ENCODE measurements at regions not wholly inside any gene's neighbourhood (a gene's known extent, or its start where the extent isn't known, plus 50 kb on each side); places are given as distances from the start of the nearest gene placed in this dataset.
A peak's percentile ranks its signal among the peaks of the same experiment; 100 is the strongest.

DNA sequence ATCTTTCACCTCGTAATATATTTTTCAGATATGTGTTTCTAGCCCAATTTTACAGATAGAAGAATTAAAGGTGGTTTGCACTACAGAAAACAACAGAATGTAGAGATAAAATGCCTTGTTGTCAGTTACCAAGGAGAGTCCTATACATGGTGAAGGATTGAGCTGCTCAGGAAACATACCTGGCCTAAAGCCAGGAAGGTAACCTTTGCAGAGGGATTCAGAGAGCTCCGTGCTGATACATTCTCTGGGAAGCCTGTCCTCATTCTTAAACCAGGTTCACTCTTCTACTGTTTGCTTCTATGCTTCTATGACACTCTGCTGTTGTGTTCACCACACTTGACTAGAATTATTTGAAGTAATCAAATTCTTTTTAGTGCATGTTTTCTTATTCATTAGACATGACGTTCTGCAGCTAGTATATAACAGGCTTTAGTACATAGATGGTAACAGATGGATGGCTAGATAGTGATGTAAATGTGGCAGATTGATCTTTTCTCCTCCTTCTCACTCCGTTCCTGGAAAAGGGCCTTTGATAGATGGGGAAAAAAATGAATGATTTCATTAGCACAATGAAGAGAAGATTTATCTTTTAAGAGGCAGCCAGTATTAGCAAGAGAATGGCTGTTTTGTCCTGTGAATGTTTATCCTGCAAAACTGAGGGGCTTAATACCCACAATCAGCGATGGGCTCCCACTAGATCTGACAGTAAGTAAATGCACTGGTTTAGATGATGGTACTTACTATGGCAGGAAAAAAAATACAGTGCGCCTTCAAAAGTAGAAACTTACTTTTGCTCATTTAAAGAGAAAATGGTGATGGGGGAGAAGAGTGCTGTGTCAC is 589.6 kb upstream of the FAM98A start:
- TF ChIP-seq, protein P1, sequence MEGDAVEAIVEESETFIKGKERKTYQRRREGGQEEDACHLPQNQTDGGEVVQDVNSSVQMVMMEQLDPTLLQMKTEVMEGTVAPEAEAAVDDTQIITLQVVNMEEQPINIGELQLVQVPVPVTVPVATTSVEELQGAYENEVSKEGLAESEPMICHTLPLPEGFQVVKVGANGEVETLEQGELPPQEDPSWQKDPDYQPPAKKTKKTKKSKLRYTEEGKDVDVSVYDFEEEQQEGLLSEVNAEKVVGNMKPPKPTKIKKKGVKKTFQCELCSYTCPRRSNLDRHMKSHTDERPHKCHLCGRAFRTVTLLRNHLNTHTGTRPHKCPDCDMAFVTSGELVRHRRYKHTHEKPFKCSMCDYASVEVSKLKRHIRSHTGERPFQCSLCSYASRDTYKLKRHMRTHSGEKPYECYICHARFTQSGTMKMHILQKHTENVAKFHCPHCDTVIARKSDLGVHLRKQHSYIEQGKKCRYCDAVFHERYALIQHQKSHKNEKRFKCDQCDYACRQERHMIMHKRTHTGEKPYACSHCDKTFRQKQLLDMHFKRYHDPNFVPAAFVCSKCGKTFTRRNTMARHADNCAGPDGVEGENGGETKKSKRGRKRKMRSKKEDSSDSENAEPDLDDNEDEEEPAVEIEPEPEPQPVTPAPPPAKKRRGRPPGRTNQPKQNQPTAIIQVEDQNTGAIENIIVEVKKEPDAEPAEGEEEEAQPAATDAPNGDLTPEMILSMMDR (IDR thresholded peaks at IDR 0.05; ENCODE audit: insufficient read depth, low read length, severe bottlenecking) = no peak
- peak; percentile 2 for DNase-seq (ENCODE audit: low read depth)

DNA sequence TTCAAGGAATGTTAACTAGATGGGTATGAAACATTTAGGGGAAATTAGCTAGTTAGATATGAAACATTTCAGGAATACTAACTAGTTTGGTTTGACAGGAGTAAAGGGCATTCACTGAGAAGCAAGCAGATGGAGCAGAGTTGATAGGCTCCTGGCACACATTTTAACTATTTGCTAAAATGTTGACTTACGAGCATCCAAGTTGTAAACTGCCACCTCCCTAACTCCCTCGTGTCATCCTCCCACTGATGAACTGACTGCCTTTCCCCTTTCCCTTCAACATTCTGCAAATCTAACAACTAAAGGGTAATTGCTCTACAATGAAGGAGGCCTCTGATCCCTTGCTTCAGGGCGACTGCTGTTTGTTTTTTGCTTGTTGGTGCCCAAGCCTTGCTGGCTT is 580.4 kb upstream of the FAM98A start:
- DNase-seq (ENCODE audit: low read depth) (no peak), FAIRE-seq (no peak)
- Histone ChIP-seq H3K4me3 (ENCODE audit: low read depth, low read length) (no peak overlapping the region), H3K27me3 (ENCODE audit: control insufficient read depth, insufficient read depth, low read length) (no peaks in the 10 kb centered on the region), H3K36me3 (ENCODE audit: control insufficient read depth, insufficient read depth, low read length) (no peaks in the 10 kb centered on the region)
- TF ChIP-seq, protein P1 (IDR thresholded peaks at IDR 0.05; ENCODE audit: insufficient read depth, low read length, severe bottlenecking) = no peak

More for the DNA sequence above, 589.6 kb upstream of the FAM98A start:
- Histone ChIP-seq H3K27me3 (ENCODE audit: control insufficient read depth, insufficient read depth, low read length) (no peaks in the 10 kb centered on the region), H3K4me3 (ENCODE audit: low read depth, low read length) (no peak overlapping the region), H3K36me3 (ENCODE audit: control insufficient read depth, insufficient read depth, low read length) (no peaks in the 10 kb centered on the region)
- no peak for FAIRE-seq

DNA sequence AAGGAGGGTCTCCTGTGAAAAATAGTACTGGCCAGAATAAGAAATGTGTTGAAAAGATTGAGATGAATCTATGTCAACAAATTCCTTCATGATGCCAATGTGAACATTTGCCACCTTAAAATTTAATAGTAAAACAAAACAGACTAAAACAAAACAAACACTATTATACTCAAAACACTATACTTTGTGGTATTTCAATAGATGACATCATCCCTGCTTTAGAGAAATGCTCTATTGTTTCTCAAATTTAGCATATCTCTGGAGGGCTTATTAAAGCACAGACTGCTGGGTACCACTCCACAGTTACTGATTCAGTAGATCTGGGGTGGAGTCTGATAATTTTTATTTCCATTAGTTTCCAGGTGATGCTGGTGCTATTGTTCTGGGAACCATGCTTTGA is 579.4 kb upstream of the FAM98A start:
- TF ChIP-seq, protein P1 (IDR thresholded peaks at IDR 0.05; ENCODE audit: insufficient read depth, low read length, severe bottlenecking) = no peak
- Histone ChIP-seq H3K36me3 (ENCODE audit: control insufficient read depth, insufficient read depth, low read length) (no peaks in the 10 kb centered on the region), H3K4me3 (ENCODE audit: low read depth, low read length) (no peak overlapping the region), H3K27me3 (ENCODE audit: control insufficient read depth, insufficient read depth, low read length) (no peaks in the 10 kb centered on the region)
- no peak for DNase-seq (ENCODE audit: low read depth)
- no peak for FAIRE-seq

DNA sequence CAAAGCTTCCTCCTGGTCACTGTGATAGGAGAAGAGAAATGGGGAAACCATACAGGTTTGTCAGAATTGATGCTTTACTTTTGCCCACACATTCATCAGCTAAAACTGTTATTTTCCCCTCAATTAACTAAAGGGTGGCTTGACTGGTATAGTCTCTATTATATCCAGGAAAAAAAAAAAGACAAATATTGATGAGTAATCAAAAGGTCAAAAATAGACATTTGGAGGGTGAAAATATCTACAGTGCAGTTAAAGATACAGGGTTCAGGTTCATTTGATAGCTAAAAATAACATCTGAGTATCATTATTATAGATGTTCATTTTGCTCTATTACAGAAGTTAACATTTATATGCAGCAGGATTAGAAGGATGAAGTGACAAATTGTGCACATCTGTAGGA is 577.6 kb upstream of the FAM98A start:
- TF ChIP-seq, protein P1 (IDR thresholded peaks at IDR 0.05; ENCODE audit: insufficient read depth, low read length, severe bottlenecking) = no peak
- H3K4me3 ChIP-seq (ENCODE audit: low read depth, low read length) = no peak overlapping the region
- H3K27me3 ChIP-seq (ENCODE audit: control insufficient read depth, insufficient read depth, low read length) = no peaks in the 10 kb centered on the region
- no peak for DNase-seq (ENCODE audit: low read depth)
- no peaks in the 10 kb centered on the region for H3K36me3 ChIP-seq (ENCODE audit: control insufficient read depth, insufficient read depth, low read length)
- FAIRE-seq = no peak

DNA sequence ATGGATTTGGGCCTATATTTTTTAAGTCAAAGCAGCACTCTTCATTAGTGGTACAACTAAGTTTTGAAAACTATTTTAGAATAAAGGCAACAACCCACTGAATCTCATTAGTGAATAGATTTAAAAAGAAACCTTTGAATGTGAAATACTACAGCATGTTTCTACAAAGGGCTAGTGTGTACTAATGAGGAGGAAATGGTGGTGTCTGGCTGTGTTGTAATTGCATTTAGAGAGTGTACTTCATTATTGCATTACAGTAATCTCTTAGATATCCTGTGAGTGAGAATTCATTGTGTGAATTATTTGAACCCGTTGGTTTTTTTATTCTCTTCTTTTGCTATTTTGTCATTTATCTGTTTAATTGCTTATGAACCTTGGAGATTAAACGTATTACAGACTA is 575.4 kb upstream of the FAM98A start:
- TF ChIP-seq, protein P1 (IDR thresholded peaks at IDR 0.05; ENCODE audit: insufficient read depth, low read length, severe bottlenecking) = no peak
- H3K4me3 ChIP-seq (ENCODE audit: low read depth, low read length) = no peak overlapping the region
- no peaks in the 10 kb centered on the region for H3K27me3 ChIP-seq (ENCODE audit: control insufficient read depth, insufficient read depth, low read length)
- DNase-seq (ENCODE audit: low read depth) (no peak), FAIRE-seq (no peak)
- H3K36me3 ChIP-seq (ENCODE audit: control insufficient read depth, insufficient read depth, low read length) = no peaks in the 10 kb centered on the region

DNA sequence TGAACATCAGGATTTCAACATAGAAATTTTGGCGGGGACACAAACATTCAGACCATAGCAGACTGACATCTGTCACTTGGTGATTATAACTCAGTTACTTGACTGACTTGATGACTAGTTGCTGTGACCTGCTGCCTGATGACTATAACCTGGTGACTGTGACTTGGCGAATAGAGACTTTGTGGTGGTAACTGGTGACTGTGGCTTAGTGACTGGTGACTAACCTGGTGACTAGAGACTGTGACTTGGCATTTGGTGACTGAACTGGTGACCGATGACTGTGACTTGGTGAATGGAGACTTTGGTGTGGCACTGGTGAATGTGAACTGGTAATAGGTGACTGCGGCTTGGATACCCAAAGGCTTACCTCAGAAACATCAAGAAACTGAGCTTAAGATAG is 563.1 kb upstream of the FAM98A start:
- DNase-seq (ENCODE audit: low read depth) = no peak
- H3K27me3 ChIP-seq (ENCODE audit: control insufficient read depth, insufficient read depth, low read length) = no peaks in the 10 kb centered on the region
- no peak overlapping the region for H3K4me3 ChIP-seq (ENCODE audit: low read depth, low read length)
- no peak for FAIRE-seq
- TF ChIP-seq, protein P1 (IDR thresholded peaks at IDR 0.05; ENCODE audit: insufficient read depth, low read length, severe bottlenecking) = no peak
- H3K36me3 ChIP-seq (ENCODE audit: control insufficient read depth, insufficient read depth, low read length) = no peaks in the 10 kb centered on the region
